ENCODE measurements at regions not wholly inside any gene's neighbourhood (a gene's known extent, or its start where the extent isn't known, plus 50 kb on each side); places are given as distances from the start of the nearest gene placed in this dataset.

- H3K4me1 ChIP-seq (ENCODE audit: control insufficient read depth, insufficient read depth, low read length, poor library complexity, severe bottlenecking): no peaks in the 10 kb centered on the region
- H3K9me3 ChIP-seq (ENCODE audit: control insufficient read depth, low read length): no peaks in the 10 kb centered on the region
- H3K36me3 ChIP-seq (ENCODE audit: control insufficient read depth, insufficient read depth, low read length): no peaks in the 10 kb centered on the region
- no peak overlapping the region for H3K4me3 ChIP-seq (ENCODE audit: insufficient read depth, low read depth, low read length, poor library complexity, severe bottlenecking)
- no peak for DNase-seq
- H3K27me3 ChIP-seq (replicated peaks; ENCODE audit: control insufficient read depth, insufficient read depth, low read length, poor library complexity, severe bottlenecking): no peaks in the 10 kb centered on the region
- no peak overlapping the region for H3K27ac ChIP-seq (ENCODE audit: insufficient read depth, low read length, poor library complexity, severe bottlenecking)
Measured at GRCh38 chrX:39452401-39452800, 645.4 kb downstream of the BCOR start.

GRCh38 chrX:39453889-39454621 lies 643.7 kb downstream of the BCOR start:
- Histone ChIP-seq H3K27ac (ENCODE audit: insufficient read depth, low read length, poor library complexity, severe bottlenecking) (no peak overlapping the region), H3K9me3 (ENCODE audit: control insufficient read depth, low read length) (no peaks in the 10 kb centered on the region), H3K4me1 (ENCODE audit: control insufficient read depth, insufficient read depth, low read length, poor library complexity, severe bottlenecking) (no peaks in the 10 kb centered on the region), H3K4me3 (ENCODE audit: insufficient read depth, low read depth, low read length, poor library complexity, severe bottlenecking) (no peak overlapping the region), H3K27me3 (replicated peaks; ENCODE audit: control insufficient read depth, insufficient read depth, low read length, poor library complexity, severe bottlenecking) (no peaks in the 10 kb centered on the region), H3K36me3 (ENCODE audit: control insufficient read depth, insufficient read depth, low read length) (no peaks in the 10 kb centered on the region)
- no peak for DNase-seq

- no peaks in the 10 kb centered on the region for H3K36me3 ChIP-seq (ENCODE audit: control insufficient read depth, insufficient read depth, low read length)
- no peaks in the 10 kb centered on the region for H3K27me3 ChIP-seq (replicated peaks; ENCODE audit: control insufficient read depth, insufficient read depth, low read length, poor library complexity, severe bottlenecking)
- DNase-seq: no peak
- H3K9me3 ChIP-seq (ENCODE audit: control insufficient read depth, low read length): no peaks in the 10 kb centered on the region
- H3K27ac ChIP-seq (ENCODE audit: insufficient read depth, low read length, poor library complexity, severe bottlenecking): no peak overlapping the region
- H3K4me1 ChIP-seq (ENCODE audit: control insufficient read depth, insufficient read depth, low read length, poor library complexity, severe bottlenecking): no peaks in the 10 kb centered on the region
- H3K4me3 ChIP-seq (ENCODE audit: insufficient read depth, low read depth, low read length, poor library complexity, severe bottlenecking): no peak overlapping the region
Measured at GRCh38 chrX:39456894-39457604, 640.7 kb downstream of the BCOR start.

- Histone ChIP-seq H3K36me3 (ENCODE audit: control insufficient read depth, insufficient read depth, low read length) (no peaks in the 10 kb centered on the region), H3K27me3 (replicated peaks; ENCODE audit: control insufficient read depth, insufficient read depth, low read length, poor library complexity, severe bottlenecking) (no peaks in the 10 kb centered on the region)
Measured at GRCh38 chrX:39458779-39459178, 639.0 kb downstream of the BCOR start.

GRCh38 chrX:39459204-39459603 lies 638.6 kb downstream of the BCOR start:
- no peak for DNase-seq
- H3K27me3 ChIP-seq (replicated peaks; ENCODE audit: control insufficient read depth, insufficient read depth, low read length, poor library complexity, severe bottlenecking): no peaks in the 10 kb centered on the region
- no peak overlapping the region for H3K4me3 ChIP-seq (ENCODE audit: insufficient read depth, low read depth, low read length, poor library complexity, severe bottlenecking)
- H3K9me3 ChIP-seq (ENCODE audit: control insufficient read depth, low read length): no peaks in the 10 kb centered on the region
- no peak overlapping the region for H3K27ac ChIP-seq (ENCODE audit: insufficient read depth, low read length, poor library complexity, severe bottlenecking)
- H3K36me3 ChIP-seq (ENCODE audit: control insufficient read depth, insufficient read depth, low read length): no peaks in the 10 kb centered on the region
- H3K4me1 ChIP-seq (ENCODE audit: control insufficient read depth, insufficient read depth, low read length, poor library complexity, severe bottlenecking): no peaks in the 10 kb centered on the region

More at GRCh38 chrX:39458779-39459178, 639.0 kb downstream of the BCOR start:
- no peaks in the 10 kb centered on the region for H3K9me3 ChIP-seq (ENCODE audit: control insufficient read depth, low read length)
- no peak for DNase-seq
- H3K4me3 ChIP-seq (ENCODE audit: insufficient read depth, low read depth, low read length, poor library complexity, severe bottlenecking): no peak overlapping the region
- no peak overlapping the region for H3K27ac ChIP-seq (ENCODE audit: insufficient read depth, low read length, poor library complexity, severe bottlenecking)
- no peaks in the 10 kb centered on the region for H3K4me1 ChIP-seq (ENCODE audit: control insufficient read depth, insufficient read depth, low read length, poor library complexity, severe bottlenecking)

GRCh38 chrX:39459952-39460351 lies 637.8 kb downstream of the BCOR start:
- Histone ChIP-seq H3K27ac (ENCODE audit: insufficient read depth, low read length, poor library complexity, severe bottlenecking) (no peak overlapping the region), H3K36me3 (ENCODE audit: control insufficient read depth, insufficient read depth, low read length) (no peaks in the 10 kb centered on the region), H3K4me1 (ENCODE audit: control insufficient read depth, insufficient read depth, low read length, poor library complexity, severe bottlenecking) (no peaks in the 10 kb centered on the region), H3K9me3 (ENCODE audit: control insufficient read depth, low read length) (no peaks in the 10 kb centered on the region), H3K27me3 (replicated peaks; ENCODE audit: control insufficient read depth, insufficient read depth, low read length, poor library complexity, severe bottlenecking) (no peaks in the 10 kb centered on the region), H3K4me3 (ENCODE audit: insufficient read depth, low read depth, low read length, poor library complexity, severe bottlenecking) (no peak overlapping the region)
- DNase-seq: no peak

- H3K27me3 ChIP-seq (replicated peaks; ENCODE audit: control insufficient read depth, insufficient read depth, low read length, poor library complexity, severe bottlenecking): no peaks in the 10 kb centered on the region
- no peak overlapping the region for H3K4me3 ChIP-seq (ENCODE audit: insufficient read depth, low read depth, low read length, poor library complexity, severe bottlenecking)
- H3K9me3 ChIP-seq (ENCODE audit: control insufficient read depth, low read length): no peaks in the 10 kb centered on the region
- H3K4me1 ChIP-seq (ENCODE audit: control insufficient read depth, insufficient read depth, low read length, poor library complexity, severe bottlenecking): no peaks in the 10 kb centered on the region
- H3K36me3 ChIP-seq (ENCODE audit: control insufficient read depth, insufficient read depth, low read length): no peaks in the 10 kb centered on the region
- DNase-seq: no peak
- H3K27ac ChIP-seq (ENCODE audit: insufficient read depth, low read length, poor library complexity, severe bottlenecking): no peak overlapping the region
Measured at GRCh38 chrX:39460499-39460898, 637.3 kb downstream of the BCOR start.

- no peaks in the 10 kb centered on the region for H3K9me3 ChIP-seq (ENCODE audit: control insufficient read depth, low read length)
- no peaks in the 10 kb centered on the region for H3K4me1 ChIP-seq (ENCODE audit: control insufficient read depth, insufficient read depth, low read length, poor library complexity, severe bottlenecking)
- no peaks in the 10 kb centered on the region for H3K27me3 ChIP-seq (replicated peaks; ENCODE audit: control insufficient read depth, insufficient read depth, low read length, poor library complexity, severe bottlenecking)
- H3K27ac ChIP-seq (ENCODE audit: insufficient read depth, low read length, poor library complexity, severe bottlenecking): no peak overlapping the region
- no peaks in the 10 kb centered on the region for H3K36me3 ChIP-seq (ENCODE audit: control insufficient read depth, insufficient read depth, low read length)
- no peak for DNase-seq
- no peak overlapping the region for H3K4me3 ChIP-seq (ENCODE audit: insufficient read depth, low read depth, low read length, poor library complexity, severe bottlenecking)
Measured at GRCh38 chrX:39462835-39463234, 634.9 kb downstream of the BCOR start.

GRCh38 chrX:39464253-39464652 lies 633.5 kb downstream of the BCOR start:
- DNase-seq: no peak
- no peaks in the 10 kb centered on the region for H3K27me3 ChIP-seq (replicated peaks; ENCODE audit: control insufficient read depth, insufficient read depth, low read length, poor library complexity, severe bottlenecking)
- no peak overlapping the region for H3K27ac ChIP-seq (ENCODE audit: insufficient read depth, low read length, poor library complexity, severe bottlenecking)
- H3K36me3 ChIP-seq (ENCODE audit: control insufficient read depth, insufficient read depth, low read length): no peaks in the 10 kb centered on the region
- H3K4me3 ChIP-seq (ENCODE audit: insufficient read depth, low read depth, low read length, poor library complexity, severe bottlenecking): no peak overlapping the region
- no peaks in the 10 kb centered on the region for H3K4me1 ChIP-seq (ENCODE audit: control insufficient read depth, insufficient read depth, low read length, poor library complexity, severe bottlenecking)
- no peaks in the 10 kb centered on the region for H3K9me3 ChIP-seq (ENCODE audit: control insufficient read depth, low read length)

- DNase-seq: no peak
- H3K27me3 ChIP-seq (replicated peaks; ENCODE audit: control insufficient read depth, insufficient read depth, low read length, poor library complexity, severe bottlenecking): no peaks in the 10 kb centered on the region
- no peak overlapping the region for H3K4me3 ChIP-seq (ENCODE audit: insufficient read depth, low read depth, low read length, poor library complexity, severe bottlenecking)
- no peaks in the 10 kb centered on the region for H3K36me3 ChIP-seq (ENCODE audit: control insufficient read depth, insufficient read depth, low read length)
- no peaks in the 10 kb centered on the region for H3K4me1 ChIP-seq (ENCODE audit: control insufficient read depth, insufficient read depth, low read length, poor library complexity, severe bottlenecking)
- H3K27ac ChIP-seq (ENCODE audit: insufficient read depth, low read length, poor library complexity, severe bottlenecking): no peak overlapping the region
- H3K9me3 ChIP-seq (ENCODE audit: control insufficient read depth, low read length): no peaks in the 10 kb centered on the region
Measured at GRCh38 chrX:39465467-39465866, 632.3 kb downstream of the BCOR start.
